Gastroesophageal sphincter (tissue), 3 donors: ENCODE measurements at regions not wholly inside any gene's neighbourhood (a gene's known extent, or its start where the extent isn't known, plus 50 kb on each side); places are given as distances from the start of the nearest gene placed in this dataset.

Experiments used
- EP300 ChIP-seq: sonication (generic); formaldehyde crosslinking; IDR thresholded peaks from one replicate; pipeline ENCODE4 v1.6.1; 2017; ENCODE audit warnings: antibody characterized with exemption, mild to moderate bottlenecking
- POLR2A ChIP-seq, 2 donors: fragments of 450-650 bp; IDR thresholded peaks; one replicate each; pipeline ENCODE4 v1.6.1; 2017; ENCODE audit warnings: antibody characterized with exemption in 2 of 2, mild to moderate bottlenecking in 2 of 2, moderate library complexity in 1 of 2
- TF ChIP-seq, protein P1 (sequence below), 4 experiments: fragments of 200-600 bp in 2 of 4; fragments of 450-650 bp in 2 of 4; sonication (generic) in 1 of 4; IDR thresholded peaks; one replicate each; pipeline ENCODE4 v1.5.1; 2017 to 2019; ENCODE audit warnings: antibody characterized with exemption in 4 of 4, mild to moderate bottlenecking in 2 of 4, moderate library complexity in 2 of 4

DNA sequence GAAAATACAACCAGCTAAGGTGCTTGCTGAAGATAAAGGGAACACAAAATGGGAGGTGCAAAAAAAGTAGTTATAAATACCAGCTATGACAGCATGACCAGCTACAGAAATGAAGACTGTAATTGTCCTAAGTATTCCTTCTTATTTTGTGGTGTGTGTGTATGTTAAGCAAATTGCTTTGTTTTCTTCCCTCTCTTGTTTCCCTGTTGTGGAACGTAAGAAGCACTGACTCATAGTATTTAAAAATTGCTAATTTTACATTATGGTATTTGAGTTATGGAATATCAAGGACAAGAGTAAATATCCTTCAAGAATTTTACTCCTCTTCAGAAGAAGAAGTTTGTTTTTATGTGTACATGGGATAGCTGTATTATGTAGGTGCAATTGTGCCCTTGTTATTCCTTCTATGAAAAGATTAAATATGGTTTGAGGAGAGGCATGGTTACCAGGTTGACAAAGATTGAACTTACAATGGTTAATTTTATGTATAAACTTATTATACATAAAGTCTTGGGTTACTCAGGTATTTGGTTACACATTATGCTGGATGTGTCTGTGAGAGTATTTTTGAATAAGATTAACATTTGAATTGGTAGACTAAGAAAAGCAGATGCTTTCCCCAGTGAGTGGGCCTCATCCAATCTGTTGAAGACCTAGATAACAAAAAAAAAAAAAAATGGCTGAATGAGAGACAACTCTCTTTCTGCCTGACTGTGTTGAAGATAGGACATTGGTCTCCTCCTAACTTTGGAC lies 1132.1 kb upstream of the ALCAM start:
- TF ChIP-seq, protein P1, sequence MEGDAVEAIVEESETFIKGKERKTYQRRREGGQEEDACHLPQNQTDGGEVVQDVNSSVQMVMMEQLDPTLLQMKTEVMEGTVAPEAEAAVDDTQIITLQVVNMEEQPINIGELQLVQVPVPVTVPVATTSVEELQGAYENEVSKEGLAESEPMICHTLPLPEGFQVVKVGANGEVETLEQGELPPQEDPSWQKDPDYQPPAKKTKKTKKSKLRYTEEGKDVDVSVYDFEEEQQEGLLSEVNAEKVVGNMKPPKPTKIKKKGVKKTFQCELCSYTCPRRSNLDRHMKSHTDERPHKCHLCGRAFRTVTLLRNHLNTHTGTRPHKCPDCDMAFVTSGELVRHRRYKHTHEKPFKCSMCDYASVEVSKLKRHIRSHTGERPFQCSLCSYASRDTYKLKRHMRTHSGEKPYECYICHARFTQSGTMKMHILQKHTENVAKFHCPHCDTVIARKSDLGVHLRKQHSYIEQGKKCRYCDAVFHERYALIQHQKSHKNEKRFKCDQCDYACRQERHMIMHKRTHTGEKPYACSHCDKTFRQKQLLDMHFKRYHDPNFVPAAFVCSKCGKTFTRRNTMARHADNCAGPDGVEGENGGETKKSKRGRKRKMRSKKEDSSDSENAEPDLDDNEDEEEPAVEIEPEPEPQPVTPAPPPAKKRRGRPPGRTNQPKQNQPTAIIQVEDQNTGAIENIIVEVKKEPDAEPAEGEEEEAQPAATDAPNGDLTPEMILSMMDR (IDR thresholded peaks at IDR 0.05): no peak
- TF ChIP-seq POLR2A (IDR thresholded peaks at IDR 0.05): no peak
- no peak for TF ChIP-seq EP300
